ENCODE measurements at regions not wholly inside any gene's neighbourhood (a gene's known extent, or its start where the extent isn't known, plus 50 kb on each side); places are given as distances from the start of the nearest gene placed in this dataset.

DNA sequence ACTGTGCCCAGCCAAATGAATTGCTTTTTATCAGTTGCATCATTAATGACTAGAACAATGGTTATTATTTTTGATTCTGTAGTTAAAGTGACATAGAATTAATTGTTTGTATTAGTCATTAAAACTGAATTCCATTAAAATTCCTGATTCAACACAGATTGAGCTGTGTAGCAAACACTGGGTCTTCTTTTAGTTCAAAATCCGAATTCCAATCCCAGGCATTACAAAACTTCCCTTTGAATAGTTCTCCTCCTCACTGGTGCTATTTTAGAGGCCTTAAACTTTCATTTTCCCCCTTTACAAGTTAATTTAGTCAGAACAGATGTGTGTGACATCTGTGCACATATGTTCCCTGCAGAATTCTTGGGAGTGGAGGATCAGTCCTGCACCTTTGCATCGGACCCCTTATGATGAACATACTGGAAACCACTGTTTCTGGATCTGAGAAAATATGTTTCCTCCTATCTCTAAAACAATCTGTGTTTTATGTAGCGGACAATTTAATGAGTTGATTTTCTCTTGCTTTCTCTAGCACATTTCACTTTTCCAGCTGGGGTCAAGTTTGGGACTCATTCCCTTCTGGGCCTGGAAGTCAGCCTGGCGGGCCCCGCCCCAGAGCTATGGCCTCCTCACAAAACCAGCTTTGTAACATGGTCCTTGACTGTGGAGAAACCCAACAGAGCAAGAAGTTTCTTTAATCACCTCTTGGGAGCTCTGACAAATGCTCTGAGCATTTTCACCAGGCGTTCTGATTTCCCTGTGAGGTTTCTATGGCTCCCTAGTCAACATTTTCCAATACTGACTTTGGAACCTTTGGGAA lies 87.9 kb upstream of the MAMDC2 start:
- no peaks in the 10 kb centered on the region for H3K9me3 Mint-ChIP-seq
- no peaks in the 10 kb centered on the region for H3K36me3 Mint-ChIP-seq (ENCODE audit: low read depth)
- no peak overlapping the region for H3K27ac Mint-ChIP-seq
- peaks cover 19% of the 10 kb centered on the region for H3K27me3 Mint-ChIP-seq
- no peak overlapping the region for H3K4me3 Mint-ChIP-seq
- intact Hi-C loops (cut with micrococcal nuclease): no loop called here
- ChIA-PET CTCF (no interaction called here), POLR2A (no interaction called here)
- TF ChIP-seq, protein P1, sequence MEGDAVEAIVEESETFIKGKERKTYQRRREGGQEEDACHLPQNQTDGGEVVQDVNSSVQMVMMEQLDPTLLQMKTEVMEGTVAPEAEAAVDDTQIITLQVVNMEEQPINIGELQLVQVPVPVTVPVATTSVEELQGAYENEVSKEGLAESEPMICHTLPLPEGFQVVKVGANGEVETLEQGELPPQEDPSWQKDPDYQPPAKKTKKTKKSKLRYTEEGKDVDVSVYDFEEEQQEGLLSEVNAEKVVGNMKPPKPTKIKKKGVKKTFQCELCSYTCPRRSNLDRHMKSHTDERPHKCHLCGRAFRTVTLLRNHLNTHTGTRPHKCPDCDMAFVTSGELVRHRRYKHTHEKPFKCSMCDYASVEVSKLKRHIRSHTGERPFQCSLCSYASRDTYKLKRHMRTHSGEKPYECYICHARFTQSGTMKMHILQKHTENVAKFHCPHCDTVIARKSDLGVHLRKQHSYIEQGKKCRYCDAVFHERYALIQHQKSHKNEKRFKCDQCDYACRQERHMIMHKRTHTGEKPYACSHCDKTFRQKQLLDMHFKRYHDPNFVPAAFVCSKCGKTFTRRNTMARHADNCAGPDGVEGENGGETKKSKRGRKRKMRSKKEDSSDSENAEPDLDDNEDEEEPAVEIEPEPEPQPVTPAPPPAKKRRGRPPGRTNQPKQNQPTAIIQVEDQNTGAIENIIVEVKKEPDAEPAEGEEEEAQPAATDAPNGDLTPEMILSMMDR (IDR thresholded peaks at IDR 0.05): no peak
- H3K4me1 Mint-ChIP-seq: no peaks in the 10 kb centered on the region
- DNase-seq: no peak
- ATAC-seq (ENCODE audit: low read depth): no peak

GRCh38 chr9:69961843-69962242 lies 81.8 kb upstream of the MAMDC2 start:
- ChIA-PET POLR2A (no interaction called here), CTCF (no interaction called here)
- H3K9me3 Mint-ChIP-seq: no peaks in the 10 kb centered on the region

DNA sequence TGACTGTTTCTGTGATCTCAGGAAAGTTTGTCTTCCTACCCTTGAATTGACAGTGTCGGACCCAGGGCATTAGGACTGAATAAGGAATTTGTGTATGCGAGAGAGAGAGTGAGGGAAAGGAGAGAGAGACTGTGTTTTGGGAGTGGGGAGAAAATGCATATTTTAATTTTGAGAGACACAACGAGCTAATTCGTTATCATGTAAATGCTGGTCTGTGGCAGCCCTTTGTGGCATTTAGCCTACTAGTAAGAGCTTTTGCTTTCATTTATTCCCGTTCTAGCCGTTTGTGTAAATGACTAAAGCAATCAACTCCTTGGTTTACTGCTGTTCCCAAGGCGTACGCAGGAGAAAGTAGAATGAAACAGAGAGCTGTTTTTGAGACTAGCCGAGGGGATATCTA lies 79.8 kb upstream of the MAMDC2 start:
- Mint-ChIP-seq H3K27me3 (peaks cover 8% of the 10 kb centered on the region), H3K9me3 (no peaks in the 10 kb centered on the region), H3K4me1 (no peaks in the 10 kb centered on the region), H3K36me3 (ENCODE audit: low read depth) (no peaks in the 10 kb centered on the region), H3K4me3 (no peak overlapping the region), H3K27ac (no peak overlapping the region)
- ChIA-PET POLR2A (no interaction called here), CTCF (interaction anchor here (1.4 to 1.7 kb wide), 2 partner anchors 148 to 638 kb away, joined by 4 to 6 read pairs; no protein-coding TSS in a partner anchor)
- DNase-seq (no peak), ATAC-seq (ENCODE audit: low read depth) (no peak)
- TF ChIP-seq, protein P1 (IDR thresholded peaks at IDR 0.05): no peak
- intact Hi-C loops (cut with micrococcal nuclease): no loop called here

More at GRCh38 chr9:69961843-69962242, 81.8 kb upstream of the MAMDC2 start:
- intact Hi-C loops (cut with micrococcal nuclease): no loop called here
- DNase-seq: no peak
- H3K27ac Mint-ChIP-seq: no peak overlapping the region
- H3K4me1 Mint-ChIP-seq: no peaks in the 10 kb centered on the region
- H3K4me3 Mint-ChIP-seq: no peak overlapping the region
- ATAC-seq (ENCODE audit: low read depth): no peak
- H3K36me3 Mint-ChIP-seq (ENCODE audit: low read depth): no peaks in the 10 kb centered on the region
- TF ChIP-seq, protein P1 (IDR thresholded peaks at IDR 0.05): no peak
- H3K27me3 Mint-ChIP-seq: peaks cover 7% of the 10 kb centered on the region

GRCh38 chr9:69964446-69964845 lies 79.2 kb upstream of the MAMDC2 start:
- Mint-ChIP-seq H3K4me1 (no peaks in the 10 kb centered on the region), H3K27me3 (peaks cover 7% of the 10 kb centered on the region), H3K27ac (no peak overlapping the region), H3K9me3 (no peaks in the 10 kb centered on the region), H3K4me3 (no peak overlapping the region), H3K36me3 (ENCODE audit: low read depth) (no peaks in the 10 kb centered on the region)
- TF ChIP-seq, protein P1 (IDR thresholded peaks at IDR 0.05): no peak
- DNase-seq: no peak
- ChIA-PET POLR2A (no interaction called here), CTCF (interaction anchor here (1.4 to 1.7 kb wide), 2 partner anchors 147 to 638 kb away, joined by 4 to 6 read pairs; no protein-coding TSS in a partner anchor)
- intact Hi-C loops (cut with micrococcal nuclease): no loop called here
- ATAC-seq (ENCODE audit: low read depth): no peak

DNA sequence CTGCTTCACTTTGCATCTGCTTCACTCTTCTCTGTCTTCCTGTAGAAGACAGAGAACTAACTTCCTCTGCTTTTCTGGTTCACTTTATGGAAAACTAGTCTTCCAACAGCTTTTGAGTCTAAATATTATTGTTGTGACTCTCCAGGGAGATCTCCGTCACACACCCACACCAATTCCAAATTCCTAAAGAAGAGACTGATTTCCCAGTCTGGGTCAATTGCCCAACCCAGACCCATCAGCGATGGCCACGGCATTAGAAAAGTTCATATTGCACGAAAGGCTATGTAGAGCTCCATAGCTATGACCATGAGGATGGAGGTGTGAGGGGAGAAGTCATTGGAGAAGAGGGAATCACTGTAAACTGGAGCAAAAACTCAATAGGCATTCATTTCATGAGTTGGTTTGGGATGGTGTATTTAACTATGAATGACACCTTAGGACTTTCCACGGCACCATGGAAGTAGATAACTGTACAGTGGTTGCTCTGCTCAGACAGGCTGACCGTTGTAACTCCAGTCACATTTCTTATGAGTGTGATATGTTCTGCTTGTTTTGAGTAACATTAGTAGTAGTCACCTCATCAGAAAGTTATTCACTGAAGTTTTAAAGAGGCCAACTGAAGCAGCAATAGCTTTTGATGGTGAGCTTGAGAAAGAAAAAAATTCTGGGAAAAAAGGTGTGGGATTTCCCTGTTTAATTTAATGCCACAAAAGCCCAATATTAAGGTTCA lies 78.1 kb upstream of the MAMDC2 start:
- no peaks in the 10 kb centered on the region for H3K36me3 Mint-ChIP-seq (ENCODE audit: low read depth)
- no peaks in the 10 kb centered on the region for H3K9me3 Mint-ChIP-seq
- H3K27ac Mint-ChIP-seq: no peak overlapping the region
- no peak for DNase-seq
- intact Hi-C loops (cut with micrococcal nuclease): no loop called here
- peaks cover 1% of the 10 kb centered on the region for H3K27me3 Mint-ChIP-seq
- no peak for ATAC-seq (ENCODE audit: low read depth)
- no peak overlapping the region for H3K4me3 Mint-ChIP-seq
- TF ChIP-seq, protein P1 (IDR thresholded peaks at IDR 0.05): no peak
- no peaks in the 10 kb centered on the region for H3K4me1 Mint-ChIP-seq
- ChIA-PET CTCF (interaction anchor here (1.7 kb wide), 1 partner anchor 146 kb away, joined by 6 read pairs; no protein-coding TSS in a partner anchor), POLR2A (no interaction called here)

Data from activated B cell treated with CpG ODN at 0.5 μM for 24 hours (primary cell).